ENCODE measurements at regions not wholly inside any gene's neighbourhood (a gene's known extent, or its start where the extent isn't known, plus 50 kb on each side); places are given as distances from the start of the nearest gene placed in this dataset.

GRCh38 chr17:68101987-68102314 is 66.4 kb downstream of the KPNA2 start:
- TF ChIP-seq POLR2AphosphoS5 (IDR thresholded peaks at IDR 0.05) (no peak), CTCF (IDR thresholded peaks at IDR 0.05) (no peak), POLR2A (IDR thresholded peaks at IDR 0.05) (no peak), EP300 (IDR thresholded peaks at IDR 0.05) (no peak)
